Uterus (tissue), 3 donors: ENCODE measurements at regions not wholly inside any gene's neighbourhood (a gene's known extent, or its start where the extent isn't known, plus 50 kb on each side); places are given as distances from the start of the nearest gene placed in this dataset.

ENCODE experiments used
- DNase-seq, 2 donors: peaks; one replicate each; pipeline ENCODE4 v3.0.0-alpha.2; 2019 to 2020
- H3K27ac ChIP-seq, 2 donors: fragments of 200-600 bp; sonication (generic); 1 replicate in 1 of 2; 2 replicates in 1 of 2; pipeline ENCODE4 v1.5.1; 2016 to 2018
- H3K27me3 ChIP-seq, 2 donors: fragments of 200-600 bp; sonication (generic); one replicate each; pipeline ENCODE4 v1.5.1; 2018 to 2019; ENCODE audit warnings: control low read depth in 1 of 2
- H3K36me3 ChIP-seq, 2 donors: fragments of 200-600 bp; sonication (generic); one replicate each; pipeline ENCODE4 v1.5.1; 2019; ENCODE audit warnings: control low read depth in 1 of 2
- H3K4me1 ChIP-seq, 2 donors: fragments of 200-600 bp; sonication (generic); one replicate each; pipeline ENCODE4 v1.5.1; 2018 to 2019; ENCODE audit warnings: control low read depth in 1 of 2
- H3K4me3 ChIP-seq, 2 donors: fragments of 200-600 bp; sonication (generic); 1 replicate in 1 of 2; 2 replicates in 1 of 2; pipeline ENCODE4 v1.5.1; 2018 to 2019; ENCODE audit warnings: mild to moderate bottlenecking in 1 of 2
- H3K9me3 ChIP-seq, 2 donors: fragments of 200-600 bp; sonication (generic); one replicate each; pipeline ENCODE4 v1.5.1; 2019; ENCODE audit warnings: control low read depth in 1 of 2
- POLR2A ChIP-seq, 2 donors: fragments of 450-650 bp; IDR thresholded peaks; one replicate each; pipeline ENCODE4 v1.6.1; 2016; ENCODE audit warnings: antibody characterized with exemption in 2 of 2, mild to moderate bottlenecking in 1 of 2, moderate library complexity in 1 of 2
- intact Hi-C: fragments of 100-400 bp; cut with DNase I; formaldehyde crosslinking; loops from one replicate; pipeline ENCODE4 v1.15.1; 2023; ENCODE audit warnings: low total_unique reads
- TF ChIP-seq, protein P1 (sequence below), 4 experiments: fragments of 200-600 bp in 2 of 4; fragments of 450-650 bp in 2 of 4; sonication (generic) in 2 of 4; IDR thresholded peaks; one replicate each; pipeline ENCODE4 v1.5.1; 2016 to 2019; ENCODE audit warnings: antibody characterized with exemption in 4 of 4, mild to moderate bottlenecking in 2 of 4, moderate library complexity in 1 of 4
- donor health status: DM: yes; HTN: yes; CAD: no.

DNA sequence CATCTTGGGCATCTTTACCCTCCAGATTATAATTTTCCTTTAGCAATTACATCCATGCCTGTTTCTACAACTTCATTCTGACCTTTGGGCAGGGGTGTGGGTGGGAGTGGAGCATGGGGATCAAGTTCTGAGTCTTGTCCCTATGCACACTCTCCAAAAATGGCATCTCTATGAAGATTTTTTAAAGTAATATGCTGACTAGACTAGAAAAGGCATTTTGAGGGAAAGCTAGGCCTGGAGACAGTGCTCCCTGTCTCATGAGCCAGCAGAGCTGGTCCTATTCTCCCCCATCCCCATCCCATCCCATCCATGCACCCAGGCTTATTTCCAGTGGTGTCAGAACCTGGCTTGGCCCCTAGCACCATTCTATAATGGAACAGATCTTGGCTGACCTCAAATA lies 398.0 kb upstream of the SLC24A2 start:
- no peaks in the 10 kb centered on the region for H3K4me1 ChIP-seq
- no peak overlapping the region for H3K4me3 ChIP-seq
- no peaks in the 10 kb centered on the region for H3K27me3 ChIP-seq
- no peaks in the 10 kb centered on the region for H3K36me3 ChIP-seq
- DNase-seq = no peak
- no peaks in the 10 kb centered on the region for H3K9me3 ChIP-seq
- TF ChIP-seq, protein P1, sequence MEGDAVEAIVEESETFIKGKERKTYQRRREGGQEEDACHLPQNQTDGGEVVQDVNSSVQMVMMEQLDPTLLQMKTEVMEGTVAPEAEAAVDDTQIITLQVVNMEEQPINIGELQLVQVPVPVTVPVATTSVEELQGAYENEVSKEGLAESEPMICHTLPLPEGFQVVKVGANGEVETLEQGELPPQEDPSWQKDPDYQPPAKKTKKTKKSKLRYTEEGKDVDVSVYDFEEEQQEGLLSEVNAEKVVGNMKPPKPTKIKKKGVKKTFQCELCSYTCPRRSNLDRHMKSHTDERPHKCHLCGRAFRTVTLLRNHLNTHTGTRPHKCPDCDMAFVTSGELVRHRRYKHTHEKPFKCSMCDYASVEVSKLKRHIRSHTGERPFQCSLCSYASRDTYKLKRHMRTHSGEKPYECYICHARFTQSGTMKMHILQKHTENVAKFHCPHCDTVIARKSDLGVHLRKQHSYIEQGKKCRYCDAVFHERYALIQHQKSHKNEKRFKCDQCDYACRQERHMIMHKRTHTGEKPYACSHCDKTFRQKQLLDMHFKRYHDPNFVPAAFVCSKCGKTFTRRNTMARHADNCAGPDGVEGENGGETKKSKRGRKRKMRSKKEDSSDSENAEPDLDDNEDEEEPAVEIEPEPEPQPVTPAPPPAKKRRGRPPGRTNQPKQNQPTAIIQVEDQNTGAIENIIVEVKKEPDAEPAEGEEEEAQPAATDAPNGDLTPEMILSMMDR (IDR thresholded peaks at IDR 0.05) = no peak
- TF ChIP-seq POLR2A (IDR thresholded peaks at IDR 0.05) = no peak
- H3K27ac ChIP-seq = no peak overlapping the region
- intact Hi-C loops = no loop called here

DNA sequence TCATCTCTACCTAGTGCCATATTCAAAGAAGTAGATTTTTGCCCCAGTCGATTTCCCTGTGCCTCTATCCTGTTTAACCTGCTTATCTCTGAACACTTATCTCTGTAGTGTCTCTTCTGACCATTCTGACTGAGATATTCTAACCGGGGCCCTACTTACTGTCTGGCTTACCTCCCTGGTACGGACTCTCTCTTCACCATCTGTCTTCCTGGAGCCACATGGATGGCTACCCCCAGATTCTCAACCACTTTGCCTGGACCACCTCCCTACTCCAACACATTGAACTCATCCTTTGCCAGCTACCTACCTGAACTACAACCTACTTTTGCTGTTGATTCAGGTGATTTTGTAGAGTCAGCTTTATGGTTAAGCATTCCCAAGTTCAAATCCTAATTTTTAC lies 397.4 kb upstream of the SLC24A2 start:
- no peak for DNase-seq
- H3K9me3 ChIP-seq = no peaks in the 10 kb centered on the region
- H3K36me3 ChIP-seq = no peaks in the 10 kb centered on the region
- no peak overlapping the region for H3K4me3 ChIP-seq
- no peaks in the 10 kb centered on the region for H3K4me1 ChIP-seq
- H3K27ac ChIP-seq = no peak overlapping the region
- intact Hi-C loops = no loop called here
- no peak for TF ChIP-seq POLR2A (IDR thresholded peaks at IDR 0.05)
- TF ChIP-seq, protein P1 (IDR thresholded peaks at IDR 0.05) = no peak
- H3K27me3 ChIP-seq = no peaks in the 10 kb centered on the region

DNA sequence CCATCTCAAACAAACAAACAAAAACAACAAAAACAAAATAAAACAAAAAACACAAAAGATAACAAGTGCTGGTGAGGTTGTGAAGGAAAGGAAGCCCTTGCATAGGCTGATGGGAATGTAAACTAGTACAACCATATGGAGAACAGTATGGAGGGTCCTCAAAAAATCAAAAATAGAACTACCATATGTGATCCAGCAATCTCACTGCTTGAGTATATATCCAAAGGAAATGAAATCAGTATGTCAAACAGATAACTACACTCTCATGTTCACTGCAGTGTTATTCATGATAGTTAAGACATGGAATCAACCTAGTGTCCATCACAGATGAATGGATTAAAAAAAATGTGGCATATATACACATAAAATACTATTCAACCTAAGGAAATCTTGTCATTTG lies 395.7 kb upstream of the SLC24A2 start:
- DNase-seq = no peak
- H3K27me3 ChIP-seq = no peaks in the 10 kb centered on the region
- TF ChIP-seq POLR2A (IDR thresholded peaks at IDR 0.05) = no peak
- TF ChIP-seq, protein P1 (IDR thresholded peaks at IDR 0.05) = no peak
- H3K36me3 ChIP-seq = no peaks in the 10 kb centered on the region
- H3K27ac ChIP-seq = no peak overlapping the region
- no peak overlapping the region for H3K4me3 ChIP-seq
- H3K9me3 ChIP-seq = no peaks in the 10 kb centered on the region
- no peaks in the 10 kb centered on the region for H3K4me1 ChIP-seq
- intact Hi-C loops = no loop called here

DNA sequence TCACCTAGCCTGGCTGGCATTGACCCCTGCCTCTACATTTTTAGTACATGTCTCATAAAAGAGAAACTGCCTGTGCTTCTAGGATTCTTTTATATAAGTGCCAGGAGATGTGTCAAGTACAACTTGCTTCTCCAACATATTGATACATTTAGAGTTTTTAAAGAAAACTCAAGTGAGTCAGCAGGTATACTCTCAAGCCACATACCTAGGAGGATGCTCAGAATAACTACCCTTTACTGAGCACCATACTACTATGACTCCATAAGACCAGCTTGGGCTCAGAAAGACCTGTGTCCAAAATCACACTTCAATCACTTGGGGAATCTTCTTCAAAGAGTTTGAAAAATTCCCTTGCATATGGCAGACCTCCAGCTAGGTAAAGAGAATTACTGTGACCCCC lies 389.8 kb upstream of the SLC24A2 start:
- H3K27me3 ChIP-seq = no peaks in the 10 kb centered on the region
- H3K4me3 ChIP-seq = no peak overlapping the region
- no peaks in the 10 kb centered on the region for H3K36me3 ChIP-seq
- no peak for DNase-seq
- TF ChIP-seq POLR2A (IDR thresholded peaks at IDR 0.05) = no peak
- TF ChIP-seq, protein P1 (IDR thresholded peaks at IDR 0.05) = no peak
- H3K27ac ChIP-seq = no peak overlapping the region
- intact Hi-C loops = no loop called here
- H3K9me3 ChIP-seq = no peaks in the 10 kb centered on the region
- no peaks in the 10 kb centered on the region for H3K4me1 ChIP-seq

- no peak for DNase-seq
- Histone ChIP-seq H3K4me3 (no peak overlapping the region), H3K27ac (no peak overlapping the region), H3K4me1 (no peaks in the 10 kb centered on the region), H3K36me3 (no peaks in the 10 kb centered on the region), H3K27me3 (no peaks in the 10 kb centered on the region), H3K9me3 (no peaks in the 10 kb centered on the region)
- intact Hi-C loops = no loop called here
- TF ChIP-seq, protein P1 (IDR thresholded peaks at IDR 0.05) = no peak
- no peak for TF ChIP-seq POLR2A (IDR thresholded peaks at IDR 0.05)
These were observed 389.4 kb upstream of the SLC24A2 start for GRCh38 chr9:20178197-20178596.
